ENCODE measurements at regions not wholly inside any gene's neighbourhood (a gene's known extent, or its start where the extent isn't known, plus 50 kb on each side); places are given as distances from the start of the nearest gene placed in this dataset.

- in situ Hi-C loops (cut with HindIII; ENCODE audit: low pct_unique_long_range_greater_than_20kb, low sequenced_read_pairs) (no loop called here), intact Hi-C loops (cut with micrococcal nuclease; ENCODE audit: unreplicated experiment) (no loop called here)
These were observed 163.2 kb downstream of the SLC7A11 start for GRCh38 chr4:138078751-138079520.

GRCh38 chr4:138078253-138078652 is 163.9 kb downstream of the SLC7A11 start:
- Histone ChIP-seq H3K4me1 (ENCODE audit: control insufficient read depth, insufficient read depth, low read length) (no peaks in the 10 kb centered on the region), H3K27me3 (ENCODE audit: control insufficient read depth, insufficient read depth, low read length) (no peaks in the 10 kb centered on the region), H3K36me3 (ENCODE audit: control insufficient read depth, insufficient read depth, low read length) (no peaks in the 10 kb centered on the region), H3K4me3 (ENCODE audit: low read depth in 2 of 2, low read length in 2 of 2) (no peak overlapping the region), H3K27ac (ENCODE audit: low read length) (no peak overlapping the region), H3K9me3 (ENCODE audit: control insufficient read depth, insufficient read depth, low read depth, low read length) (no peaks in the 10 kb centered on the region)
- DNase-seq (ENCODE audit: low read depth, low spot score), result no peak
- intact Hi-C loops (cut with micrococcal nuclease; ENCODE audit: unreplicated experiment) (no loop called here), in situ Hi-C loops (cut with HindIII; ENCODE audit: low pct_unique_long_range_greater_than_20kb, low sequenced_read_pairs) (no loop called here)
- TF ChIP-seq SIN3A (IDR thresholded peaks at IDR 0.05; ENCODE audit: borderline replicate concordance, insufficient read depth, low read depth, low read length) (no peak), POLR2AphosphoS5 (IDR thresholded peaks at IDR 0.05; ENCODE audit: low read depth, low read length) (no peak), CTCF (IDR thresholded peaks at IDR 0.05) (no peak), REST (IDR thresholded peaks at IDR 0.05; ENCODE audit: insufficient read depth in 1 of 2, low read depth in 2 of 2, low read length in 1 of 2) (no peak), TCF7L2 (IDR thresholded peaks at IDR 0.05; ENCODE audit: low read depth, low read length) (no peak)
- ATAC-seq, result no peak
- no TSS peak for BruUV-seq (replicated peaks)
- ChIA-PET POLR2A (no interaction called here), CTCF (no interaction called here)

More at GRCh38 chr4:138078751-138079520, 163.2 kb downstream of the SLC7A11 start:
- ATAC-seq, result no peak
- no peak overlapping the region for H3K4me3 ChIP-seq (ENCODE audit: low read depth in 2 of 2, low read length in 2 of 2)
- H3K9me3 ChIP-seq (ENCODE audit: control insufficient read depth, insufficient read depth, low read depth, low read length), result no peaks in the 10 kb centered on the region
- no peak overlapping the region for H3K27ac ChIP-seq (ENCODE audit: low read length)
- ChIA-PET POLR2A (no interaction called here), CTCF (no interaction called here)
- H3K36me3 ChIP-seq (ENCODE audit: control insufficient read depth, insufficient read depth, low read length), result no peaks in the 10 kb centered on the region
- no peak for TF ChIP-seq POLR2AphosphoS5 (IDR thresholded peaks at IDR 0.05; ENCODE audit: low read depth, low read length)
- TF ChIP-seq REST (IDR thresholded peaks at IDR 0.05; ENCODE audit: insufficient read depth in 1 of 2, low read depth in 2 of 2, low read length in 1 of 2), result no peak
- TF ChIP-seq SIN3A (IDR thresholded peaks at IDR 0.05; ENCODE audit: borderline replicate concordance, insufficient read depth, low read depth, low read length), result no peak
- no peak for TF ChIP-seq TCF7L2 (IDR thresholded peaks at IDR 0.05; ENCODE audit: low read depth, low read length)
- no peak for TF ChIP-seq CTCF (IDR thresholded peaks at IDR 0.05)
- no peaks in the 10 kb centered on the region for H3K27me3 ChIP-seq (ENCODE audit: control insufficient read depth, insufficient read depth, low read length)
- DNase-seq (ENCODE audit: low read depth, low spot score), result no peak
- no TSS peak for BruUV-seq (replicated peaks)
- no peaks in the 10 kb centered on the region for H3K4me1 ChIP-seq (ENCODE audit: control insufficient read depth, insufficient read depth, low read length)

All from Panc1 (cell line).